CD4-positive, alpha-beta T cell treated with Interleukin-6 at 100 ng/mL for 8 hours (primary cell): ENCODE measurements at regions not wholly inside any gene's neighbourhood (a gene's known extent, or its start where the extent isn't known, plus 50 kb on each side); places are given as distances from the start of the nearest gene placed in this dataset.

ENCODE experiments used
- DNase-seq: peaks from one replicate; pipeline ENCODE4 v3.0.0-alpha.2; 2020; ENCODE audit warnings: mixed read lengths, low spot score

DNA sequence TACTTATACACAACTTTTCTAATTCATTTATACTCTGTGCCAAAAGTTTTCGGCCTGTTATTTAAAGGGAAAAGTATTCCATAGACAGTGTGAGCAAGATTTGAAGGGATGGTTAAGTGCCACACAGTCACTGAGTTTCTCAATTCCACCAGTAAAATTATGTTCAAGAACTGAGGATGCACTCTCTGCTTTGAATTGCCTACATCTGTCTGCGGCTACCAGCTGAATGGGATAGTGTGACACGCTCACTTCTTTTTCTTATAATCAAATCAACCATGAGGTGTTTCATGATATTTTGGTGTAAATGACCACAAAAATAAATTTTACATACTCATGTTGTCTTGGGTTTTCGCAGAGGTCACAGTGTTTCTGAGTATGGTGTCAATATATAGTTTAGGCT is 218.4 kb upstream of the TMEM161B start:
- no peak for DNase-seq

GRCh38 chr5:88486431-88486830 is 217.8 kb upstream of the TMEM161B start:
- DNase-seq, result no peak

- DNase-seq, result no peak
These were observed 216.9 kb upstream of the TMEM161B start for GRCh38 chr5:88485531-88485930.

- no peak for DNase-seq
These were observed 215.5 kb upstream of the TMEM161B start for GRCh38 chr5:88483964-88484672.

DNA sequence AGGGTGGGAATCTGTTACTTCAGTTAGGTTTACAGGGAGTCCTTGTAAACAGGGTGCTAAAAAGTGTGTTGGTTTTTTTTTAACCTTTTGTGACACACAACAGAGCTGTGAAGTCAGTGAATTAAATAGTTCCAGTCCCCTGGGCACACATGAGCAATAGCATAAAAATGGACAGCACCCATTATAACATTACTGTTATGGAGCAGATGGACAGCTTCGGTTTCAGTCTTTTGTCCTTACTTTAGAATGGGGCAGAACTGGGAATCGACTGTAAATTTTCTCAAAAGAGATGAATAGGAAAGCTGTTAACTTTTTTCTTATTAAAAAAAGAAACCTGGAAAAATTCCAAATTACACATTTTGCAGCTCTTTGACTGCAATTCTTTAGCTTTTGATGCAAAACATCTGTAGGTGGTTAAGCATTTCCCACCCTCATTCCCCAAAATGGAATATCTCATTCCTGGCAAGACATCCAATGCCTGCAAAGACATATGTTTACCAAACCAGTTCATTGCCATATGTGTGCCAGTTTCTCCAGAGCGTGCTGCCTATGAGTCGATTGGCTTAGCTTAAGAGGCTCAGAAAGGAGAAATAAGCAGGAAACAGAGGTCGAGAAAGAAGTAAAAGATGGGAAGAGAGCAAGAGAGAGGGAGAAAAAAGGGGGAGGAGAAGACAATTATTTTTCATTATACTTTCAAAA is 212.3 kb upstream of the TMEM161B start:
- DNase-seq, result no peak

DNA sequence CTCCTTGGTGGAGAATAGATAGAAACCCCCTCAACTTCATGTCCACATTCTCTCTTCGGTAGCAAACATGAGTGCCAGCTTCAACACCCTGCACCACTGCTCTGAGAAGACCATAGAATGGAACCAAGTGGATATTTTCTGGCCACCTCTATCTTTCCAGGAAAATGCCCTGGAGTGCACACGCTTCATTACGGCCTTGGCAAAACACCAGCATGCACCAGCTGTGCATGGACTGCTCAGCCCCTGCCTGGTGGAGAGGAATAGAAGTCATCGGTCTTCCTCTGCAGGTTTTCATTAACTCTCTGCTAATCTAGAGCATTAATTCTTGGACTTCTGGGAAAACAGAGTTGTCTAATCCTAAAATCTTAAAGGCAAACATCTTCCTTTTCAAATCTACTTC is 211.6 kb upstream of the TMEM161B start:
- DNase-seq, result no peak

- no peak for DNase-seq
These were observed 205.9 kb upstream of the TMEM161B start for GRCh38 chr5:88474574-88474973.

DNA sequence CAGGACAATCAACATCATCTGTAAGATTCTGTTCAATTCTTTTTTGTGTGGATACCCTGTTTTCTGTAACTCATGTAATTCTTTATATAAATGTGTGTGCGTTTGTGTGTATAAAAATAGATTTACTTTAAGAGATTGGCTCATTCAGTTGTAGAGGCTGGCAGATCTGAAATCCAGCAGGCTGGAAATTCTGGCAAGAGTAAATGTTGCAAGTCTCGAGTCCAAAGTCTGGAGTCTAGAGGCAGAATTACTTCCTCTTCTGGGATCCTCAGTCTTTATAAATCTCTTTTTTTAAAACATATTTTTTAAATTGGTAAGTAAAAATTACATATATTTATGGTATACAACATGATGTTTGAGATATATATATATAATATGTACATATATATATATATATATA is 202.1 kb upstream of the TMEM161B start:
- DNase-seq, result no peak

- no peak for DNase-seq
These were observed 191.3 kb upstream of the TMEM161B start for GRCh38 chr5:88459971-88460370.

- no peak for DNase-seq
These were observed 184.2 kb upstream of the TMEM161B start for GRCh38 chr5:88452820-88453219.

DNA sequence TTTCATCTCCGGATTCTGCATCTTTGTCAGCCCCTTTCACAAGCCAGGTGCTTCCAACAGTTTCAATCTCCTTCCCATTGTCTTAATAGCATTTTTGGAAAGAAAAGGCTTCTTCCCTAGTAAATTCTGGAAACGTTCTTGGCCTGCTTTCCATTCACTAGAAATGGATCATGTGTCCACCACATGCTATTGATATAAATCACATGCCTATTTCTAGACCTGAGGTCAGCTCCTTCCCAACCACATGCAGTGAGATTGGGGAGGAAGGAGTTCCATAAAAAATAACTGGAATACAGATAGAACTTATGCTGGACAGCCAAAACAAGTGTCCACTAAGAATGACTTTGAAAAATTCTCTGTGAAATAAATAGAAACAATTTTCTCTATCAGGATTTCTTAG is 181.6 kb upstream of the TMEM161B start:
- DNase-seq, result no peak

GRCh38 chr5:88438006-88438405 is 169.4 kb upstream of the TMEM161B start:
- no peak for DNase-seq

DNA sequence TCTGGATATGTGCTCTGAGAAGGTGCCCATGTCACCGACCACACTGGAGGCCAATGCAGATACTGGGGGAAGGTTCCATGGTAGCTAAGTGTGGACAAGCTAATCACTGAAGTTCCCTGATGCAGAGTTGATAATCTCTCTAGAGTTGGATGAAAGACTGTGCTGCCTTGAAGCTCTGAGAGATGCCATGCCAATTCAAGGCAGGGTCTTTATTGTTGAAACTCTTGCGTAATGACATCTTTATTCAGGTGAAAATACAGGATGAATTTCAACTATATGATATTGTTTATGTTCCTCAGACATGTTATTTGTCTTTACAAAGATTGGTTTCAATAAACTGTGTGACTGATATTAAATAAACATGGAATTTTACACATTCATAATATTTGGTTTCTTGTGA is 167.6 kb upstream of the TMEM161B start:
- no peak for DNase-seq

- DNase-seq, result no peak
These were observed 160.0 kb upstream of the TMEM161B start for GRCh38 chr5:88428633-88429032.

- DNase-seq, result no peak
These were observed 157.8 kb upstream of the TMEM161B start for GRCh38 chr5:88426441-88426840.

DNA sequence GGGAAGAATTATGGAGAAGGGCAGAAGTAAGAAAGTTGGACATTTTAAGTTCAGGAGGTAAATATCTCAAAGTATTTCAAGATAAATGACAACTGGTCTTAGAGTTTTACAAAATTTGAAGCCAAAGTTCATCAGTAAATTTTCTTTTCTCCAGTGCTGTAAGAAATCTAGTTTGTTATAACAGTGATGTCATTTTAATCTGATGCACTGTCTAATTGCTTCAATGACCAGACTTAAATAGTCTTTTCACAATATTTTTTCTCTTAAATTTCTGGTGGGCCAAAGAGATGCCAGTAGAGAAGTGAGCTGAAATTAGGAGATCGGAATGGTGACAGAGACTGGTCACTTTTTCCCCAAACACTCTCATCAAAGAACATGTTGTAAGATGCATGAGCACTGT is 156.5 kb upstream of the TMEM161B start:
- DNase-seq, result no peak

DNA sequence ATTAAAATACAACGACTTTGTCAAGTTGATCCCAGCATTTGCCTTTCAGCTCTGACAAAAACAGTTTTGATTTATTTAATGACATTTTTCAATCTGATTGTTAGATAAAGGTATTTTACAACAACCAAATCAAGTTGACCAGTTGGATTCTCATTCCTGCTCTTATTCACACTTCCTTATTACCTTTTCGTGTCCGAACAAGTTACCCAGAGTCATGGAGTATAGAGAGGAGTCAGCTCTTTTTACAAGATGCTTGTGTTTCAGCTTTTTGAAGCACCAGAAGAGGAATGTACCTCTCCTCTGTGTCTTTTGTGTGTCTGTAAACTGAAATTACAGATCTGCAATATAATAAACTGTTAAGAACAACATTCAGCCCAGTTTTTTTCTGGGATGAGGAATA is 151.3 kb upstream of the TMEM161B start:
- no peak for DNase-seq

DNA sequence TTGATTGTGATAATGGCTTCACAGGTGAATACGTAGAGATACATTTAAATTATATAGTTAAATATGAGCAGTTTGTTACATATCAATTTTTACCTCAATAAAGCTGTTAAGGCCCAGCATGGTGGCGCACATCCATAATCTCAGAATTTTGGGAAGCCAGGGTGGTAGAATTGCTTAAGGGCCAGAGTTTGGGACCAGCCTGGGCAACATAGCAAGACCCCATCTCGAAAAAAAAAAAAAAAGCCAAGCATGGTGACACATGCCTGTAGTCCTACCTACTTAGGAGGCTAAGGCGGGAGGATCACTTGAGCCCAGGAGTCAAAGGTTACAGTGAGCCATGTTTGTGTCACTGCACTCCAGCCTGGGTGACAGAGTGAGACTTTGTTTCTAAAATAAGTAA is 138.7 kb upstream of the TMEM161B start:
- DNase-seq, result no peak

DNA sequence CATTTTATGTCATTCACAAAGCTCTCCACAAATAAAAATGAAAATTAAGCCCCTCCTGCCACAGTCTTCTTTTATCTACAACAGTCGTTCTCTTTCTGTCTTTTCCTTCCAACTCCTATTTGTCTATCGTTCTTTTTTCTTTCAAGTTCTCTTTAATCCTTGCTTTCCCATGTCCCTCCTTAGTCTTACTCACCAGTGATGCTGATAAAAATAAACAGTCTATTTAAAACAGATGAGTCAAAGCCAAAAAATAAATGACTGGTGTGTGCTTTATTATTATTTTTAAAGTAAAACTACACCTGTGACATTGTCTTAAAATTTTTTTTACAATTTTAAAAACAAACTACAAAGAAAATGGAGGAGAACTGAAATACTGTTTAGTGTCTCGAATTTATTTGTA is 137.1 kb upstream of the TMEM161B start:
- no peak for DNase-seq

- no peak for DNase-seq
These were observed 135.8 kb upstream of the TMEM161B start for GRCh38 chr5:88404405-88404804.

DNA sequence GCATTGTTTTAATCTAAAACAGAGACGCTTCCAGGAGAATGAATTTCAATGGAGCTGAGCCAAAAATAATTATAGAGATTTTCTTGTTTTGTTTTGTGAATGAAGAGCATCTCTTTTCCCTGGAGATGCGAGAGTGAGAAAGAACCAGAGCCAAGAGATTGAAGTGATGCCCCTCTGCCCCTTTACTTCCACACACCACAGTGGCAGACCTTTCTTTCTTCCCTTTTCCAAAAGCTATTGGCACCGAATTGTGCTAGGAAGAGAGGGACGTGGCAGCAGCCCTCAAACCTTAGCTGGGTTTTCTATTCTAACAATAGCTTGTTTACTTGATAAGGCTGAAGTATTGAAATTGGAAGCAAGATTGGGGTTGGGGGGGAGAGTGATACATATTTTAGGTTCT is 133.0 kb upstream of the TMEM161B start:
- DNase-seq, result no peak

DNA sequence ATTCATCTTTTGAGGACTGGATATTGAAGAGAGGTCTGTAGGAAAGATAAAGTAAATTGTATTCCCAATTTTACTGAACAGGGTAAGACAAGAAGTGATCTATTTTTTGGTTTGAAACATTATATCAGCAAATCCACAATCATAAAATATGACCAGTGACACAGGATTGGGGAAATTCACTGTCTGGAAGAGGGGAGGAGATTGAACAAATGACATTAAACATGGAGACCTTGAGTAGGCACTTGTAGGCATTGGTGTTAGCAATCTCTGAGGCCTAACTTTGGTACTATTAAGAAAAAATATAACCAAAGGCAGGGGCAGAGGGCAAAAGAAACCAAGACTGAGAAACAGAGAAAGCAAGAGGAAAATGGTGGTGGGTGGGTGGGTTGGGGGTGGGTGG is 132.6 kb upstream of the TMEM161B start:
- no peak for DNase-seq

GRCh38 chr5:88399561-88399960 is 130.9 kb upstream of the TMEM161B start:
- no peak for DNase-seq

DNA sequence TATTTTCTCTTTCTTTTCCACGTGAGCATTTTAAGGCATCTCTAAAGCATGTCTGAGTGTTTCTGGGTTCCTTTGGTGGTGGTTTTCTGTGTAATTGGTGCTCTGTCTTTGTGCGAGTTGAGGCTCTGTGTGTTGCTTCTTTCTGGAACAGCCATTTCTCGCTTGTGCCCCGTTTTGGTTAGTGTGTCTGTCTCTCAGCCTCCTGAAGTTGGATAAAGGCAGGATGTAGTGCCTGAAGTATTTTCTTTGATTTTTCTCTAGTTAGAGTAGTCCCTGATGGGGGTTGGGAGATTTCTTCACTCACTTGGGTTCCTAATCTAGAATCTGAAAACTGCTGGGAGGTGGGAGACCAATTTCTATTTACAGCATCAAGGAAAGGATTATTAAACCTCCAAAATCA is 129.7 kb upstream of the TMEM161B start:
- DNase-seq, result no peak
